HG02610 (cell line): ENCODE measurements at regions not wholly inside any gene's neighbourhood (a gene's known extent, or its start where the extent isn't known, plus 50 kb on each side); places are given as distances from the start of the nearest gene placed in this dataset.
"Not testable (repeated sequence)": the region's sequence is repeated elsewhere in the genome, so short reads cannot be mapped to it uniquely, and the experiment has no call there.

Experiments
- ATAC-seq: cut with Tn5 transposase; IDR thresholded peaks from one replicate; pipeline ENCODE4 v1.9.1; 2021; ENCODE audit warnings: mild to moderate bottlenecking, moderate library complexity; ENCODE audit not compliant: unreplicated experiment

- no peak for ATAC-seq
These were observed 158.8 kb upstream of the KYNU start for GRCh38 chr2:142718576-142719155.

- no peak for ATAC-seq
These were observed 160.8 kb upstream of the KYNU start for GRCh38 chr2:142716463-142717242.

GRCh38 chr2:142714600-142714999 lies 162.9 kb upstream of the KYNU start:
- peak; percentile 84 for ATAC-seq

- no peak for ATAC-seq
These were observed 167.1 kb upstream of the KYNU start for GRCh38 chr2:142710336-142710735.

GRCh38 chr2:142707318-142707717 lies 170.1 kb upstream of the KYNU start:
- no peak for ATAC-seq

- not testable (repeated sequence) for ATAC-seq
These were observed 175.1 kb upstream of the KYNU start for GRCh38 chr2:142702397-142702796.

GRCh38 chr2:142695350-142696257 lies 181.9 kb upstream of the KYNU start:
- ATAC-seq = not testable (repeated sequence)

- ATAC-seq = no peak
These were observed 183.2 kb upstream of the KYNU start for GRCh38 chr2:142694282-142694681.

GRCh38 chr2:142693171-142693950 lies 184.1 kb upstream of the KYNU start:
- no peak for ATAC-seq

- no peak for ATAC-seq
These were observed 188.4 kb upstream of the KYNU start for GRCh38 chr2:142688856-142689605.

- ATAC-seq = no peak
These were observed 190.0 kb upstream of the KYNU start for GRCh38 chr2:142687509-142687908.

- no peak for ATAC-seq
These were observed 190.4 kb upstream of the KYNU start for GRCh38 chr2:142687075-142687474.

- no peak for ATAC-seq
These were observed 192.8 kb upstream of the KYNU start for GRCh38 chr2:142684667-142685066.

- no peak for ATAC-seq
These were observed 194.9 kb upstream of the KYNU start for GRCh38 chr2:142682528-142682927.

GRCh38 chr2:142681952-142682351 lies 195.5 kb upstream of the KYNU start:
- ATAC-seq = no peak

GRCh38 chr2:142678164-142678563 lies 199.3 kb upstream of the KYNU start:
- ATAC-seq = no peak

GRCh38 chr2:142675398-142675797 lies 202.1 kb upstream of the KYNU start:
- ATAC-seq = no peak

GRCh38 chr2:142673836-142674235 lies 203.6 kb upstream of the KYNU start:
- ATAC-seq = no peak

GRCh38 chr2:142672698-142673097 lies 204.8 kb upstream of the KYNU start:
- ATAC-seq = no peak

GRCh38 chr2:142670362-142670761 lies 207.1 kb upstream of the KYNU start:
- ATAC-seq = no peak
